GM18873 (cell line): ENCODE measurements at regions not wholly inside any gene's neighbourhood (a gene's known extent, or its start where the extent isn't known, plus 50 kb on each side); places are given as distances from the start of the nearest gene placed in this dataset.

Source experiments
- ATAC-seq: cut with Tn5 transposase; IDR thresholded peaks from one replicate; pipeline ENCODE4 v1.9.1; 2021; ENCODE audit warnings: mild to moderate bottlenecking, moderate library complexity, moderate number of reproducible peaks; ENCODE audit not compliant: unreplicated experiment, low FRiP score

DNA sequence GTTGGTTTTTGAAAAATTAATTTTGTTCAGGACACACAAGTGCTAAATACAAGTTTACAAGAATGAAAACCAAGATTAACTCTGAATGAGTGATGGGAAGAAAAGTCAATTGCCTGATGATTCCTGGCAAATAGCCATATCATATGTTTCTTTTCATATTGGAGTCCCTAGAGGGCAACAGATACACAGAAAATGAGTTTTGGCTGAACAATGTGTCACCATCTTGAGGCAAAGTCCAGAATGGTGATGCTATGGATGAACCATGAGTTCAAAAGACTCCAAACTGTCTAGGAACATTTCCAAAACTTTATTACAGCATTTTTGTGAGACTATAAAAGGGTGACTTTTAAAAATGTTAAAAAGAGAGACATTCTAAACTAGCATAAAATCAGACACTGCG lies 382.9 kb downstream of the TMEM161B start:
- ATAC-seq = no peak

DNA sequence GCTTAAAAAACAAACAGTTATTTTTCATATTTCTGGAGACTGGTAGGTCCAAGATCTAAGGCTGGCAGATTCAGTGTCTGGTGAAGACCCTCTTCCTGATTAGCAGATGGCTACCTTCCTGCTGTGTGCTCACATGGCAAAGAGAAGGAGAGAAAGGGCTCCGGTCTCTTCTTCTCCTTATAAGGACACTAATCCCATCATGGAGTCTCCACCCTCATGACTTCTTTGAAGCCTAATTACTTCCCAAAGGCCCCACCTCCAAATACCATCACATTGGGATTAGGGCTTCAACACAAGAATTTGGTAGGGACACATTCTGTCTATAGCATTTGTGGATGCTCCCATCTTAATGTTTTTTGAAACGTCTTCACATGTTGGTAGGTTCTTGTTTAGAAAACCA lies 391.1 kb downstream of the TMEM161B start:
- ATAC-seq = no peak

DNA sequence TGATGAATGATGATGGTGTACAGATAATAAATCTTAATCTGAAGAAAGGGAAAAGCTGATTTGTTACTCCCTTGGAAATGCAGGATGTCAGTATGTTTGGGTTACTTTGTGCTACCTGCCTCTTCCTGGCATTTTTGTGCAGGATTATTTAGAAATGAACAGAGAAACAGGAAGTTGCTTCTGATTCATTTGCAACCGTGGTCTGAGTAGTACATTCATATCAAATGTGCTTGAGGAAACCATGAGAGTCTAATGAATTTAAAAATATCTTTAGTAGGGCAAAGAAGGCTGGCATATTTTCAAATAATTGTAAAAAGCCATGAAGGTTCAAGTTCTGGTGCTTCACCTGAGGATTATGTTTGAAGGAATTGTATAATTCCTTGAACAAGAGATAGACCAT lies 391.6 kb downstream of the TMEM161B start:
- no peak for ATAC-seq

DNA sequence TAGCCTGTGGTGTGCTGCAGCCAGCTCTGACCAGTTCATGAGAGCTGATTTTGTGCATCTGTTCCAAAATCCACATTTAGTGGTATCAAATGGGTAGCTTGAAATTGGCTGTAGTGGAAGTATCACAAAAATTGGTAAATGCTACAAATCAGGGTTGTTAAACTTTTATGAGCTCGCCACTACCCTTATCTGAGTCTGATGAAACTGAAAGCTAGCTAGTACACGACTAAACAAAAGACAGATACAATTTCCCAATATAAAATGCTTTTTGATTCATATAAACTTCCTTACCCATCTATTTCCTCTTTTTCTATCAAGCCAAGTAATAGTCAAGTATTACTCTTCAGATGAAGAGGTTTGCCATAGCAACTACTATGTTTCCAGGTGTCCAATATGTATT lies 392.0 kb downstream of the TMEM161B start:
- no peak for ATAC-seq

DNA sequence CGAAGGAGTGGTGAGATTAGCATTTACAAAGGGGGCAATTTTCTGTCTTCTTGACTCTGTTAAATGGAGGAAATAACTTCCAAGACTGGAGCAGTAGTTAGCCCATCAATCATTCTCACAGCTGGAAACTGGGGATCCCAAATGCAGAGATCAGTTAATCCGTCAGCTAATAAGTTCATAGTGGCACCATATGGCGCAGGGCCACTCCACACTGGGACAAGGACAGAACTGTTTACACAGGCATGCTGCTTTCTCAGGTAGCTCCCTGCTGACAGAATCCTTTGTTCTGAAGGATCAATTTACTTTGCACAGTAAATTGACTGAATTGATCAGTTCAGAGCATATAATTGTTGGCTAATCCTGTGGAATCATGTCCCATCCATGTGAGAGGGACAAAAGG lies 395.7 kb downstream of the TMEM161B start:
- ATAC-seq = no peak

DNA sequence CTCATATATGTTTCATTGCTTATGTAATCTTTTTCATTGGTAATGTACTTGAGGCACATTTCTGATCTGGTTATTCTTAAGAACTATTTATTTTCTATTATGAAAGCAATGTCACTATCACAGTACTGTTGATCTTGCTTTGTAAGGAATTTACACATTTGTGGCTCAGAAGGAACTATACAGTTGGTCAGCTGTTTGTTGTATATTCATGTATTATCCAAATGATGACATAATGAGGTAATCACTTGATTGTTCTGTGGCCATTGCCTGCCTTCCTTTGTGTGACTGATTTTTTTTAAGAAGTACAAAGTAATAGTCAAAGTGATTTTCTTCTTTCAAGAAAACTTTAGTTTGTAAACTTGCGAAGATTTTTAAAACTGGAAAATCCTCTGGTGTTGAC lies 399.9 kb downstream of the TMEM161B start:
- ATAC-seq = no peak

DNA sequence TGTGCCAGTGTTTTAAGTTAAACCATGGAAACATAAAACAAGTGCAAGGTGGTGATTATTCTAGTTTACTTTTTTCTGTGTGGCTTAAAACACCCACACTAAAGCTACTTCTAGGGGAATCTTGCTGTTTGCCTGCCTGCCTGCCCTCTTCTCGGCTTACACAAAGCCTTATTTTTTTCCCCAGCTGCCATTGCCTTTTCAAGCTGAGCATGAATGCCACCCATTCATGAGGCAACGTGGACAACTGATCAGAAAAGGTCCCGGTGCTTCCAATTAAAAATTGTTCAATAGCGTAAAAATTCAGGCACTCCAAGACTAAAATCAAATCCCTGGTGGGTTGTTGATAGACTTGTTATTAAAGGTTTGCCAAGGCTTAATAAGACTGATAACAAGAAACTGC lies 401.4 kb downstream of the TMEM161B start:
- ATAC-seq = no peak

DNA sequence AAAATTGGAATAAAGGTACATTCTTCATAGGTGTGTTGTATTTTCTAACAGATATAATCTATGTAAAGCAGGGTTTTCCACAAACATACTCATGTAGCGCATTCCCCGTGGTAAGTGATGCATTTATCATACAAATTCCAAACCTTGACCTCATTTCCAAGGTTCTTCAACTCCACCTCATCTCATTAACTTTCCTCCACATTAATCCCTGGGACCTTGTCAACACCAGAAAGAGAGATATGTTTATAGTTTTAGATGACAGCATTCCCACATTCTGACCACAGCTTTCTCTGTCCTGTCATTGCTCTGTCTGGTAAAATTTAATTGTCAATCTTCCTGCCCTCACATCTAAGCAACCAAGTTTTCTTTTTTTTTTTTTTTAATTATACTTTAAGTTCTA lies 415.1 kb downstream of the TMEM161B start:
- no peak for ATAC-seq

DNA sequence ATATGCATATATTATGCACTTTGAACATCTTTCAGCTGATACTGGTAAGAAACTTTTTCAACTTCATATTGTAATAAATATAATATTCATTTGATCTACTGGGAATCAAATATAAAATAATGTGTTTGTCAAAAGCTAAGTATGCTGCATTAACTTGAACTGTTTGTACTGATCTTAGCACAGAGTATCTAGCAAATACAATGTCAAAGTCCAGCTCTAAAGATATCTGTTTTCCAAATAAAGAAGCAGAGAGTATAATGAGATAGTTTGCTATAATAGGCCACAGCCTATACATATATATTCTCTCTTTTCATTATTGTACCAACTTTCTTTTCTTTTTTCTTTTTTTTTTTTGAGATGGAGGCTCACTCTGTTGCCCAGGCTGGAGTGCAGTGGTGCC lies 417.0 kb downstream of the TMEM161B start:
- ATAC-seq = no peak

DNA sequence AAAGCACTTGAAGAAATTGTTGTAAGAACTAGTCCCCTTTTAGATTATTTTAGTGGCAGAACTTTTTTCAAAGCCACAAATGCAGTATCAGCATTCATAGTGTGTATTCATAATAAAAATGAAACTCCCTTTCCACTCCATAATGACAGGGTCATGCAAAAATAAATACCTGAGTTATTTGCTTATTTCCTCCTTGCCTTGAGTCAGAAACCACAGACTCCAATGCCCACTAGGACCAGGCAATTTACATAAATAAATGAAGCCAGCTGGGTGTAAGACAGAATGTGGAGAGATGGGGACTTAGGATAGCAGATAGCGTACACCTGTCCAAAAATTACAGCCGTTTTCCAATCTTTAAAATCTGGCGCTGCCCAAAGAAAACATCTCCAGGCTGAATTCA lies 417.8 kb downstream of the TMEM161B start:
- ATAC-seq = no peak

DNA sequence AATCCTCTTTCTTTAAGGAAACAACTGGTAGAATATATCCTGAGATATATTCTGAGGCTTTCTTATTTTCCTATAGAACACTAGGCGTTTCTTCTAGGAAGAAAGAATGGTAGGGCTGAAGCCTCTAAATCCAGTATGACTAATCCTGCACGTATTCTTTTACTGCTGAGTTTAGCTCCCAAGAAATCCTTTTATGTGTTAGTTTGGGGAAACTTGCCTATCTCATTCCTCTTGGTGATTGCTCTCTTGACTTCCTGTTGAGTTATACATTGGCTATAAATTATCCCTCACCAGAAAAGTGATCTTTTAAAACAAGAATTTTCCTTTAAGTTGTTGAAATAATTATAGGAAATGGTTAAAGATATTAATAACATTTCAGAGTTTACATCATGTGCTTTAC lies 422.9 kb downstream of the TMEM161B start:
- no peak for ATAC-seq

DNA sequence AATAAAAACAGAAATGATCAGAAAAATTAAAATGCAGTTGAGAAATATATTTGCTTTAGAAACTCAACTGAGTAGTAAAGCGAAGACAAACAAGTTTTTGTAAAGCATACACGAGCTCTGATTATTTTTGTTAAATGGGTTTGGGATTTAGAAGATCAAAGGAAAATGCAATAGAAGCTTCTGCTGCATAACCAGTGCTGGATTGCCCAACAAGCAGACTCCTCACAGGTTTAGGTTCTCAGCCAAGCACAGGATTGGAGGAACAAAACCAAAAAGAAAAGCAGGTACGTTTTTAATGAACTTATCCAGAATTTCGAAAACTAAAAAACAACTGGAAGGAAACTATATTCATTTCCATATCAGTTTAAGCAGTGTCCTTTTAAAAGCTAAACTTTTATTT lies 423.8 kb downstream of the TMEM161B start:
- ATAC-seq = no peak

DNA sequence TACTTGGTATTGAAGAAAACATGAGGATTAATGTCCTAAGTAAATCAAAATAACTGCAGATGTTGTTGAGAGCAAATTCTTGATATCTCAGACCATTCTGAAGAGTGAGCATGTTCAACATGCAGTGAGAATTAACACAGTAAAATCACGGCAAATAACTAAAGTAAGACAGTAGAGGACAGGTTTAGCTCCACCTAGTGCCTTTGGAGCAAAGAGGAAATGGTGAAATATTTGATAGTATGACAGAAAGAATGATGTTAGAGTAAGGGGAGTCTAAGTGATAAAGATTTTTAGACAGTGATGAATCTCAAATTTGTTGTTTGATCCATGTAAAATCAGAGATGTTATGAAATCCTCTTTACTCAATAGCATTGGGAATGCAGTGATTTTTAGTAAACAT lies 424.2 kb downstream of the TMEM161B start:
- no peak for ATAC-seq

DNA sequence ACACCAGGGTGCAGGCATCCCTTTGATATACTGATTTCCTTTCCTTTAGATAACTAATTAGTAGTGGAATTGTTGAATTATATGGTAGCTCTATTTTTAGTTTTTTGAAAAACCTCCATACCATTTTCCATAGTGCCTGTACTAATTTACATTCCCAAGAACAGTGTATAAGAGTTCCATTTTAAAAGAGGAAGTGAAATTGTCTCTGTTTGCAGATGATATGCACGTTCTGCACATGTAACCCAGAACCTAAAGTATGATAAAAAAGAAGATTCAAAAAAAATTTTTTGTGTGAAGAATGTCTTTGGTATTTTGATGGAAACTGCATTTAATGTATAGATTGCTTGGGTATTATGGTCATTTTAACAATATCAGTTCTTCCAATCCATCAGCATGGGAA lies 424.0 kb upstream of the CCNH start:
- no peak for ATAC-seq

DNA sequence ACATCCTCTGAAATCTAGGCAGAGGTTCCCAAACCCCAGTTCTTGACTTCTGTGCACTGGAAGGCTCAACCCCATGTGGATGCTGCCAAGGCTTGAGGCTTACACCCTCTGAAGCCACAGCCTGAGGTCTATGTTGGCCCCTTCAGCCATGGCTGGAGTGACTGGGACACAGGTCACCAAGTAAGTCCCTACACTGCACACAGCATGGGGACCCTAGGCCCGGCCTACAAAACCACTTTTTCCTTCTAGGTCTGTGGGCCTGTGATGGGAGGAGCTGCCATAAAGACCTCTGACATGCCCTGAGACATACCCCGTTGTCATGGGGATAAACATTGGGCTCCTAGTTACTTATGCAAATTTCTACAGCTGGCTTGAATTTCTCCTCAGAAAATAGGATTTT lies 418.8 kb upstream of the CCNH start:
- ATAC-seq = no peak

DNA sequence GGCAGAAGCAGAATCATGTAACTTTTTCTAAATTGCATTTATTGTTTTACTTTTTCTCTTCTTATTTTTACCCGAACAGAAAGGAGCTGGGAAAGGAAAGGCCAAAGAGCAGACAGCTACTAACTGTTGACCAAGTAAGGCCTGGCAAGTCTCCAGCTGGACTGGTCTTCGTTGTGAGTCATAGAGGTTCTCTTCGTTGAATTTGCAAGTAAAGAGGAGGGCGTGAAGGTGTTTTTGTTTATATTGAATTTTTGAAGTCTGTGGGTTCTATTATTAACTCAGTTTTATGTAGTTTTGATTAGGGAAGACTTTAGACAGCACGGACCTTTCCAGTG lies 416.5 kb upstream of the CCNH start:
- no peak for ATAC-seq

DNA sequence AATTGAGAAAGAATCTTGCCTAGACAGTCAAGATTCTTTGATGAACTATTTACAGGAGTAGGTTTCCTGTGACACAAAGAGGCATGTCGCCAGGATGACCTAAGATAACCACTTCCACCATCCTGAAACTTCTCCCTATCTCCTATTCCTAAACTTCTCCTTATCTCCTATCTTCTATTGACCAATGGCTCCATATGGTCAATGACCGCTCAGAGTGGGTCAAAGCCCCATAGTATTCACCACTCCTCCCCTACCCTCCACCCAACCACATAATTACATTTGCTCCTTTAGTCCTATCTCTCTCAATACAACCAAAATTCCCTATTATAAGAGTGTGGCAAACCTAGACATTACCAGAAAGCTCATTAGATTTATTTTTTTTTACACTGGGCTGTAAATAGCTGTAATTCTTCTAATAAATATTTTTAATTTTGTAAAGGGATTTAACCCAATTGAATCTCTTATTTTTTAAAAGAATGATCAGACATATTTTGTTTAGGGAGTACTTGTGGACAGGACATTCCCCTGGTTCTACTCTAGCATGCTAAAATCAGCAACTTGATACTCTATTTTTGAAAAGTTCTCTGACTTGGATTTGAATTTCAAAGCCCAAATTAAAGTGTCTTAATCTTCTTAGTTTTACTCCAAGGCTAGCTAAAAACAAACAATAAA lies 416.0 kb upstream of the CCNH start:
- no peak for ATAC-seq

DNA sequence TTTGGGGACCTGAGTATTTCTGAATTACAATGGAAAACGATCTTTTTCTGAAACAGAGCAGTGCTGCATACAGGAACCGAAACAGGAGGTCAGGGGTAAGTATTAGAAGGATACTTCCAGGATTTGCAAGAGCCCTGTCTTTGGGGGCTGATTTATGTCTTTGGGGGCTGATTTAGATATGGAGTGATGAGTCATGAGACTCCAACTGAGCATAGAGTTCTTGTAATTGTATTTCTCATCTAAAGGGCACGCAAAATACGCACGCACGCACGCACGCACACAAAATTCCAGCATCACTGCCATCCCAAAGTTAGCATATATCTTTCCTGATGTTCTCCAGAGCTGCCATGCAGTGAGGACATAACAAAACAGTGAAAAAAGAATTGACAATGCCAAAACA lies 414.8 kb upstream of the CCNH start:
- ATAC-seq = no peak

DNA sequence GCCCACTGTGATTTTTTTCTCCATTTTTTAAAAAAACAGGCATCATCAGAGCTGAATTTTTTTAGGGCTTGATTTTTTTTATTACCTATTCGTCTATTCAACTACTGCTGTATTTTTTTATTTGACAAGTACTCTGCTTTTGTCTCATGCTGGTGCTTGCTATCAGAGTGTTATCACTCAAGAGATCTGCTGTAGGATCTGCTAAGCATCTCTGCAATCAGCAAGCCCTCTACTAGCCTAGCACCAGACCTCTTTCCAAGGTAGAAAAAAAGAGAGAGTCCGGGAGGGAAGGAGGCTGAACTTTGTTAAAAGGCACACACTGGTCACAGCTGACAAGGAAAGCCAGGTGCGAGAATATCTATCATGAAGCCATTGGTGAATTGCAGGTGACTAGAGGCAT lies 413.8 kb upstream of the CCNH start:
- no peak for ATAC-seq

DNA sequence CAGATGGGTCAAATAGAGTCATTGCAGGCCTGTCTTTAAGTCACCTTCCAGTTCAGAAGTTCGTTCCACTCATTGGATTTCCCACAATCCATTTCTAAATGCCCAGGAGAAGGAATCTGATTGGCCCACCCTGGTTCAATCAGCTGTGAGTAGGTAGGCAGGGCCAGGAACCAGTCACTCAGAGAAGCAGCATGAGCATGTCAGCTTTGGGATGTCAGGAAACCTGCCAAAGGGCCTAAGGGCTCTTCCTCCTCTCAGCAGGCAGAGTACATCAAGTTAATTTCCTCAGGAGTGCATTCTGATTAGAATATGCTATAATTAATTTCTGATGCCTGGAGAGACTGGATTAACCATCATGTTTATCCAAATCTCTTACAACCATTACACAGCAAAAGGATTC lies 412.9 kb upstream of the CCNH start:
- no peak for ATAC-seq

DNA sequence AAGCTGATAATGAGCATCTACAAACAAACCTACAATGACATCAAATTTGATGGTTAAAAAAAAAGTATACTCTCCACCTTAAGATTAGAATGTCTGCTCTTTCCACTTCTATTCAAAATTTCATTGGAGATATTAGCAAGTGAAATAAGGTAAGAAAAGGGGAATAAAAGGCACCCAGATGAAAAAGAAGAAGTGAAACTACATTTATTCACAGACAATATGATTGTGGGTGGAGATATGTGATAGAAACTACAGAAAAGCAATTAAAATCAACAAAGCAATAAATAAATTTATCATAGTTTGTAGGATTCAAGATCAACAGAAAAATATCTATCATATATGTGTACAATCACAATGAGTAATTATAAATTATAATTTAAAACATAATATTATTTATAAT lies 395.1 kb upstream of the CCNH start:
- ATAC-seq = no peak

DNA sequence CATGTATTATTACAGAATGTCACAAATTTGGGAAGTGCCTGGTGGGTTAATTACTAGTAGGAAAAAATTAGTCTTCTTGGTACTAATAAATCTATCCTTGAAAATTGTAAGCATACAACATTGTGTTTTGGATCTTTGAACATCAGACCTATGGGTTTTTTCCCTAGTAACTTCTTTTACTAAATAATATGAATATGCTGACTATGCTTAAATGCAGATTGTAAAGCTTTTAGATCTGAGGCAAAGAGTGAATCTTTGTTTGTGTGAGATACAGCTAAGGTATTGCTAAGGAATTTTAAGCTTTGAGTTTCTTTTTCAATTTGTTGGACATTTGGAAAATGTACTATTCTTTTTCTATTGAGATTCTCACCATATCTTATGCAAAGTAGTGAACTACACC lies 390.6 kb upstream of the CCNH start:
- ATAC-seq = no peak

DNA sequence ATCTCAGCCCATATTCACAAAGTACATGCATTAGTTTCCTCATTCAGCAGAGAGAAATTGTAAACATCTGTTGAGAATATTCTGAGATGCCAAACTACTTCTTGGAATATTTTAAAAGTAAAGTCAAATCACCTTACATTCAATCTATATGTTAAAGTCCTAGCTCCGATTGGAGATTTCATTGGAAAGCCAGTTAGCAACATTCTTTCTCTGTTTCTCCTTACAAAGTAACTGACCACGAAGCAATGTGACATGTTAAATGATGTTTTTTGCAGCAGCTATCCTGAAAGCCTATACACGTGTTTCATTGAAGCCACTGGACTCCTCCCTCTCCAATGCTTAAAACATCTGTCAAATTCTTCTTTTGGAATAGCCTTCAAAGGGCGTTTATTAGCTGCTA lies 379.1 kb upstream of the CCNH start:
- no peak for ATAC-seq
